Jurkat, Clone E6-1 (cell line): ENCODE measurements at regions not wholly inside any gene's neighbourhood (a gene's known extent, or its start where the extent isn't known, plus 50 kb on each side); places are given as distances from the start of the nearest gene placed in this dataset.
"Not testable (repeated sequence)": the region's sequence is repeated elsewhere in the genome, so short reads cannot be mapped to it uniquely, and the experiment has no call there.

ENCODE experiments used
- DNase-seq: peaks from one replicate; pipeline ENCODE4 v3.0.0-alpha.2; 2011; ENCODE audit warnings: low read depth, low spot score
- H3K4me3 ChIP-seq: 2 replicates; pipeline ENCODE4 v1.5.1; 2011; ENCODE audit warnings: mild to moderate bottlenecking, low read length, control low read depth, moderate library complexity

DNA sequence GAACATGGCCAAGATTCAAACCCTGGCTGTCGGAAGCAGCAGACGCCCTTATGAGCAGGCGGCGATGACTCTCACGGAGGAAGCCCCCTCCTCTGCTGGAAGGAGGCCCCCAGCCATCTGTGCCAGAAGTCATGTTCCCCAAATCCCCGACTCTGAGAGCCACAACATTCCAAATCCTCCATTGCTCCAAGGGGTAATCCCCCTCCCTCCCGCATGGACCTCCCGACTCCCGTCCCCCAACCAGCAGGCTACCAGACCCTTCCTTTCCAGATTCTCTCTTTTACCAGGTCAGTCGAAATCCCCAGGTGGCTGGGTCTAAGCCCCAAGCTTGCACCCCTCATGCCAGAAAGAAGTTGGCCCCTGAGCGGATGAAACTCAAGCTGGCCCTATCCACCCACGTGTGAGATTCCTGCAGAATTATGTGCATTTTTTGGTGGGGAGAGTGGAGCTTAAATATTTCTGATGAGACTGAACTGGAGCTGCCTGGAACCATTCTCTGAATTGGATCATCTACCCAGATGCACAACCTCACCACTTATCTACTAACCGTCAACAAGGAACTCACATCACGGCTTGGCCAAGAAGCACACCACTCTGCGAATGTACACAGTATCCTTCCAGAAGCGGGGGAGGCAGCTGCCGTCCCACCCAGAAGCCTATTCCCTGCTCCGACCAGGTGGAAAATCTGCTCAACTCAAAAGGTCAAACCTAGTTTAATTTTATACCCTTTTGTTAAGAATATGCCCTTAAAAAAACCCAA is 283.5 kb downstream of the C16orf95 start:
- DNase-seq: no peak

DNA sequence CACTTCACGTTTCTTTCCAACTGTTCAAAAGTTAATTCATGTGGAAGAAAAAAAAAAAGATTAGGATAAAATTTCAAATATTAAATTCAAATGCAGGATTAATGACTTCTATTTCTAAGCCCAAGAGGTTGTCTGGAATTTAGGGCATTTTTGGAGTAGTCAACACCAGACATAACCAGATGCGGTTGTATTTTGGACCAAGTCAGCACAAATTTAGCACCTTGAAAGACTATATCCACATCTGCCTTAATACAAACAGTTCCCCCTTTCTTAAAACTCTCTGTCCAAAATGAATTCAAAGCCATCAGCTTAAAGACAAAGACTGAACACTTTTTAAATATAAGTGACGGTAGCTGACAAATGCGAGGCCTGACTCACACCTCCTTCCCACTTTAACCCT is 282.9 kb downstream of the C16orf95 start:
- H3K4me3 ChIP-seq: no peak overlapping the region

More for the DNA sequence above, 283.5 kb downstream of the C16orf95 start:
- H3K4me3 ChIP-seq: no peak overlapping the region

DNA sequence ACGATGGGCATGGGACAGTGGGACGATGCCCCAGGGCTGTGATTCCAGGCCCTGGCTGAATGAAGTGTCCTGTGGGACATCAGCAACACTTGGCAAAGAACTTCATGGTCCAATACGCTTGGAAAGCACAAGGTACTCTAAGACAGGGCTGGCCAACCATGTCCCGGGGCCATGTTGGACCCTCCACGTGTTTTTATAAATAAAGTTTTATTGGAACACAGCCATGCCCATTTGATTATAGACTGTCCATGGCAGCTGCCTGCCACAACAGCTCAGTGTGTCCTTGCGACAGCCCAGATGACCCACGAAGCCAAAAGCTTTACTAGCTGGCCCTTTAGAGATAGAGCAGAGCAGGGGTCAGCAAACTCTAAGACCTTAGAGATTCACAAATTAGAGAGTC is 282.1 kb downstream of the C16orf95 start:
- no peak for DNase-seq
- H3K4me3 ChIP-seq: no peak overlapping the region

More for the DNA sequence above, 282.9 kb downstream of the C16orf95 start:
- no peak for DNase-seq

DNA sequence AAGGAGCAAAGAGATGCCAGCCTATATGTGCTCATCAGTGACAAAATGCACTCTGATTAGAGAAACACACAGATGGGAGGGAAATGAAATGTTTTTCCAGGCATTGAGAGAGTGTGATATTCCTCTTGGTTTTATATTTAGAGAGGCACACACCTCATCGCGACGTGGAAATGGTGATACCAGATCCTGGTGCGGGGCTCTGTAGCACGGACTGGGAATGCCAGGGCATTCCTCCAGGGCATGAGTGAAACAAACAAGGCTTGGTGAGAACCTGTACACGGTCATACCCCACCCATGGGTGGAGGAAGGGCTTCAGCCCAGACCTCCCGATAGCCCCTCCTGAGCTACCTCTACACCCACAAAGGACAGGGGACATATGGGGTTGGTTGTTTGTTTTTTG is 280.2 kb downstream of the C16orf95 start:
- H3K4me3 ChIP-seq: no peak overlapping the region
- no peak for DNase-seq

DNA sequence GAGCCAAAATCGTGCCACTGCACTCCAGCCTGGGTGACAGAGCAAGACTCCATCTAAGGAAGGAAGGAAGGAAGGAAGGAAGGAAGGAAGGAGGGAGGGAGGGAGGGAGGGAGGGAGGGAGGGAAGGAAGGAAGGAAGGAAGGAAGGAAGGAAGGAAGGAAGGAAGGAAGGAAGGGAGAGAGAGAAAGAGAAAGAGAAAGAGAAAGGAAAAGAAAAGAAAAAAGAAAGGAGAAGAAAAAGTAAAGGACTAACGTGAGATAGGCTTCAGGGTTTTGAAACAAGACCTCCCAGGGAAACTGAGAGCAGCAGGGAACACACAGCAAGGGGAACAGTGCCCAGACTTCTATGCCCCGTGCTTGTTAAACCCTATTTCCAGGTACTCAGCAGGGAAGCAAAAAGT is 278.7 kb downstream of the C16orf95 start:
- not testable (repeated sequence) for DNase-seq, H3K4me3 ChIP-seq

DNA sequence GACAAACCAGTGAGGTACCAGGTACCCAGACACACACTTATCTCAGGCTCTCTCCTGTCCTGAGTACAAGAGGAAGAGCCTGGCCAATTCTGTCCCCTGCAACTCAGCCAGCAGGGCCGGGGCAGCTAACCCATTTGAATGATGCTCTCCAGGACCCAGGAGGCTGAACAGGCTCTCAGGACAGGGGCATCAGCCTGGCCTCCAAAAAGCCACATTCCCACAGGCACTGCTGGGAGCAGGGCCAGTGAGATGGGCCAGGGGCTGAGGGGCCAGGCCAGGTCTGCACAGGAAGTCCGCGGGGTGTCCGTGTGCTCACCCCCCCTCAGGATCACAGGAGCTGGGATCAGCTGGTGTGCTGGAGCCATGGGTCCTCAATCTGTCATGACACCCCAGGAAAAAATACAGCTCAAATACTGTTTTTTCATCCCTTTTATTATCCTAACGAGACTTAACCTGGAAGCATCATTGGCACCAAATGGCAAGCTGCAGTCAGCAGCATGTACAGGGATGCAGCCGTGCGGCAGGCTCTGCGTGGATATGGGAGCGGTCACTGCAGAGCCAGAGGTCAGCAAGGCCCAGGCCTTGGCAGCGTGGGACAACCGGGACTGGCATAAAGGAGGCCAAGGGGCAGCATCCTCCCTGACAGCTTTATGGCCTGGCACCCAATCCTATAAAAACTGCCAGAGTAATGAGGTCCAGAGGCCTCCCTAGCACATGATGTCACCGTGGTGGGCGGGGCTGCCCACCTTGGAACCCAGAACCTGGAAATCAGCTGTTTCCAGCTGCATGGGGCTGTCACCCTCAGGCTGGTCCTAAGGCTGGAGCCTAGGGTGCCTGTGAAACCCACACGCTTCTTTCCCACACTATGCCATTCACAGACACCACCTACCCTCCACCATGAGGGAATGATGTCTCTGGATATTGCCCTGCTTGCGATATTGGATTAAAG is 276.7 kb downstream of the C16orf95 start:
- DNase-seq: no peak
- H3K4me3 ChIP-seq: no peak overlapping the region

DNA sequence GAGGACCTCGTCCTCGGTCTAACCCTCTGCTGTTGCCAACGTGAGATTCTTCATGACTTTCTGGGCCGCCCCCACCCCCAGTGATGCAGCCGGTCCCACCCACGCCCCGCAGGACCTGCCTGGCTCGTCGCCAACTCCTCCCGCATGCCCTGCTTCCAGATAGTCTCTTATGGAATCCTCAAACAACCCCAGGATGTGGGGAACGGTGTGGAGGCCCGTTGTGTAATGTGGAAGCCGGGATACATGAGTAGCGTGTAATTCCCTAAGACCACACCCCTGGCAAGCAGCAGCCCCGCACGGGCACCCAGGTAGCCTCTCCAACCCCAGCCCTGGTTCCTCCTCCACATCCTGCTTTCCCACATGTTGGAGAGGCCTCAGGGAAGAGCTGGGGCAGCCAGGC is 275.9 kb downstream of the C16orf95 start:
- H3K4me3 ChIP-seq: no peak overlapping the region
- no peak for DNase-seq

DNA sequence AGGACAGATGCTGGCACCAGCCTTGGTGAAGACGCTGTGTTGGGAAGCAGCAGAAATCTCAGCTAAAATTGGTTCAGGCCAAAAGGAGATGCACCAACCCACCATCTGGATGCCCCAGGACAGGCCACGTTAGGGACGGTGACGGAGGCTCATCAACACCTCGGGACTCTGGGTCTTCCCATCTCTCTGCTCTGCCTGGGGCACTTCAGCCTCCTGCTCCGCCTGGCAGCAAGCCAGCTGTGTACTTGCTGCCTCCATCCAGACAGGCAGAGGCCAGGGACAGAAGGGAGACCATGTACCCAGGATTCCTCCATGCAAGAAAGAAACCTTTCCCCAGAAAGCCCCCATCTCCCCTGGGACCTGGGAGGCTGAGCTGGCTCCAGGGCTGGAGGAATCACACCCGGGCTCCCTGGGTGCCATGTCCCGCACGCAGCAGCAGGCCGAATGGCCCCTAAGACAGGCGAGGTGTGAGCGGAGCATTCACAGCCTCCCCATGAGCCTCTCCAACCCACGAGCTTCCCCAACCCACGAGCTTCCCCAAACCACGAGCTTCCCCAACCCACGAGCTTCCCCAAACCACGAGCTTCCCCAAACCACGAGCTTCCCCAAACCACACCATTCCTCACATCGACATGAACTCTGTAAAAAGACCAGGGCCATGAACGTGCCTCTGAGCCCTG is 274.5 kb downstream of the C16orf95 start:
- H3K4me3 ChIP-seq: no peak overlapping the region
- no peak for DNase-seq

DNA sequence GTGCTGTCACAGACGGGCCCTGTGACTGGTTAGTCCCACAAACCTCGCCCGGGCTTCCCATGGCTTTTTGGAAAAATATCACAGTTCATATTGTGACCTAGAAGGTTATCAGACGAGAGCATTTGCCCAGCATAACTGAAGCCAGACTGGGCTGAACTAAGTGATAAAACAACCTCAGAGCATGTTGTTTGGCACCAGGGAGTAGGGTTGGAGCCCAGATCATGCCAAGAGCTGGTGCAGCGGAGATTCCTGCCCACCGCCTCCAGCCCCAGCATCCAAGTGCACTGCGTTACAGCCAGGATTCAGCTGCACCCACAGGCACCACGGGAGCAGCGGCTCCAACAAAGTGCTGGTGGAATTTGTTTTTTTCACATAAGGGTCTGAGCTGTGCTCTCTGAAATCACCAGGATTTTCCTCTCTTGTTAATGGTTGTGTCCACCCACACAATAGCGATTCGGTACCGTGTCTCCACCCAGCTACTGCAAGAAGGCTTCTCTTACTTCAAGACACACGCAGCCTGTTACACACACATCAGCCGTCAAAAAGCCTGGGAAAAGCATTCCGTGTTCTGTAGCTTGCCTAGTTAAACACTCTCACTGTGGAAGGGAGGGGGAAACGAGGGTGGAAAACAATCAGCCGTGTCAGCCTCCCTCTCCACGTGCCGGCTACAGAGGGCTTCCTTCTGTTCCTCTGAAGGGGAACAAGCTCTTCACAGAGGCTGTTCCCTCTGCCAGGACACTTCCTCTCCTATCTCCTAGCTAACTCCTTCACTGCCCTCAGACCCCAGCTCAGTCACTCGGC is 273.8 kb downstream of the C16orf95 start:
- no peak for DNase-seq

DNA sequence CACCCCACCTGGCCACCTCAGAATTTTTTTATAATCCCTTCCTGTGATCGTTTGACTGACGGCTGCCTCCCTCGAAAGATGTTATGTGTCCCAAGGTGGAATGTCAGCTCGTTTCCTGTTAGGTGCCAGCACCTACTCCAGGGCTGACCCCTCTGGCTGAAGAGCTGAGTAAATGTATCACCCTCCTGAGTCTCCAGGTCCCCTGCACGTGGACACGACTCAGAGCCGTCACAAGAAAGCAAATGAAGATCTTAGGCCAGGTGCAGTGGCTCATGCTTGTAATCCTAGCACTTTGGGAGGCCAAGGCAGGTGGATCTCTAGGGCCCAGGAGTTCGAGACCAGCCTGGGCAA is 273.2 kb downstream of the C16orf95 start:
- H3K4me3 ChIP-seq: no peak overlapping the region
- DNase-seq: no peak

More for the DNA sequence above, 273.8 kb downstream of the C16orf95 start:
- no peak overlapping the region for H3K4me3 ChIP-seq

DNA sequence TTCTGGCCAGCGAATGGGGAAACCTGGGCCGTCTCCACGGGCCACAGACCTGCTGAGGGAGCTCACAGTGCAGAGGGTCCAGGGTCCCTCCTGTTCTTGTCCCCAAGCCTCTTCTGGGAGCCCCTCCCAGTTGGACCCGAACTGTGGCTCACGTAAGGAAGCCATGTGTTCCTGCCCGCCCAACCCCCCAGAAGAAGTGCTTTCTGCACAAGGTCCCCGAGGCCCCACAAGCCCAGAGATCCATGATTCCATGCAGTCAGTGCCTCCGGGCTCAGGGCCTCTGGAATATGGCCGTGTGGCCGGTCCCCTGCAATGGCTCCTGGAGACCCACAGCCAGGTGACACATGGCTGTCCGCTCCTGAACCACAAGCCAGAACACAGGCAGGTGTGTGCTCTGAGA is 272.4 kb downstream of the C16orf95 start:
- no peak for DNase-seq

DNA sequence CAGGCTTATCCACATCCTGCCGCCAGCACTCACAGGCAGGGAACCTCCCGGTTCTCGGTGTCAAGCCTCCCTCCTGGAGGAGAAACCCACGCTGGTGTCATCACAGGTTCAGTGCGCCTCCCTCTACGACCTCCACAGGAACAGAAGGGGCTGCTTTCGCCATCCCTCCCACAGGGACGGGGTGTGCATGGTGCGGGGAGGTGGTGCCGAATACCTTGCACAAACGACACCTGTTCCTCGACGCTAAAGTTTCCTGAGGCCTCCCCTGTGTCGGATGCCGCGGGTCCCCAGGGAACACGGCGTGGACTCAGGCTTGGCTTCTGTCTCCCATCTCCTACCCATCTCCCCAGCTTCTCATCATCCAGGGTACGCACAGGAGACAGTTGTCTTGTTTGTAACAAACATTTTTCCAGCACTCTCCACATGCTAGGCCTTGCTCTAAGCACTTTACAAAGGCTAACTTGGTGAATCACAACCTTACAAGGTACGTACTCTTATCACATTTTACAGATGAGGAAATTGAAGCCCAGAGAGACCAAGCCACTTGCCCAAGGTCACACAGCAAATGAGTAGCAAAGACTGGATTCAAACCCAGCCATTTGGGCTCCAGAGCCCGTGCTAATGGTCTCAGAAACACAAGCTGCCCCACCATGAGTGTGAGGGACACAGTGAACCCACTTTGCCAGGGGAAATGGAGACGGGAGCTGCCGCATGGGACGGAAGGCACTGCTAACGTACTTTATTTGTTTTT is 271.6 kb downstream of the C16orf95 start:
- DNase-seq: no peak
- H3K4me3 ChIP-seq: no peak overlapping the region

More for the DNA sequence above, 272.4 kb downstream of the C16orf95 start:
- H3K4me3 ChIP-seq: no peak overlapping the region

DNA sequence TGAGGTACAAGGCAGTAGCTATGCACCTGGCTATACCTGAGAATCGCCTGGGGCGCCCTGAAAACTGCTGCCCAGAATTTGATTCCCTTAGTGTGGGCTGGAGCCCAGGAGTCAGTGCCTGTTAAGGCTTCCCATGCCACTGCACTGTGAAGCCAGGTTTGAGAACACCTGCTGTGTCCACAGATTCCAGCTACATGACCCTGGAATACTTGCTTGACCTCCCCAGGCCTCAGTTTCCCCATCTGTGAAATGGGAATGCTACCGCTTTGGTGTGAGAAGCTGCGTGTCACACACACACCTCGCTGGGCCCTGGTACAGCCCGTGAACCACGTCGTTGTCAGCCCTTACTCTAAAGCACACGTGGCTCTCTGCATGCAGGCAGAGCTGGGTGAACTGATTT is 271.0 kb downstream of the C16orf95 start:
- H3K4me3 ChIP-seq: no peak overlapping the region
- no peak for DNase-seq

DNA sequence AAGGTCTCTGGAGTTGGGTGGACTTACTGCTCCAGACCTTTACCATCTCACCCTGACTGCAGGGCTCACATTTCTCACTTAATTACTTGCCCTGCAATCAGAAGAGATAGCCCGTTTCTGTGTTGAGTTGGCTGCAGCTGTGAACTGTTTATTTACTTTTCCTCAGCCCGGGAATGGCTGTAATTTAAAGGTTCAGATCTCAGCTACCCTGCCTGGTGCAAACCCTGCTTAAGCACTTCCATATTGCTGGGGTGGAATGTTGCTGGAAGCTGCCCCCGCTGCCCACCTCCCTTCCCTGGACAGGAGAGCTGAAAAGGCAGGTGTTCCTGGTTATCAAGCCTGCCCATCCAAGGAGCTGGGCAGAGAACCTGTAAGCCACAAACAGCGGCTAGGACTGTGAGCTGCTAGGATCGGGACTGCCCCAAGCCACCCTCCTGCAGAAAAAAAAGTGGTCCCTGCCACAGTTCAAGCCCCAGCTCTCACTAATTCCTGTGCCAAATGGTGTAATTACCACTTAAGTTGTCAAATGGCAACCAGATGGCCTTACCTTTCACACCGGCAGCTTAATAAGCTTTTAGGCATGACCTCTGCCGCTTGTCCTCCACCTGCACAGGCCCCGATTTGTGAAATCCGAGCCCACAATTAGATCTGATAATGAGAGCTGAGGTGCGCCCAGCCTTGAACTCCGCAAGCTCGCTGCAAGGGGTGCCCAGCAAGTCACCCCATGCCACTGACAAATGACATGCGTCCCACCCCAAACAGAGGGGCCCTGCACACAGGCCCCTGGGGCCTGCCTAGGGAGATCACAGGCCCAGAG is 269.8 kb downstream of the C16orf95 start:
- H3K4me3 ChIP-seq: no peak overlapping the region
- no peak for DNase-seq

DNA sequence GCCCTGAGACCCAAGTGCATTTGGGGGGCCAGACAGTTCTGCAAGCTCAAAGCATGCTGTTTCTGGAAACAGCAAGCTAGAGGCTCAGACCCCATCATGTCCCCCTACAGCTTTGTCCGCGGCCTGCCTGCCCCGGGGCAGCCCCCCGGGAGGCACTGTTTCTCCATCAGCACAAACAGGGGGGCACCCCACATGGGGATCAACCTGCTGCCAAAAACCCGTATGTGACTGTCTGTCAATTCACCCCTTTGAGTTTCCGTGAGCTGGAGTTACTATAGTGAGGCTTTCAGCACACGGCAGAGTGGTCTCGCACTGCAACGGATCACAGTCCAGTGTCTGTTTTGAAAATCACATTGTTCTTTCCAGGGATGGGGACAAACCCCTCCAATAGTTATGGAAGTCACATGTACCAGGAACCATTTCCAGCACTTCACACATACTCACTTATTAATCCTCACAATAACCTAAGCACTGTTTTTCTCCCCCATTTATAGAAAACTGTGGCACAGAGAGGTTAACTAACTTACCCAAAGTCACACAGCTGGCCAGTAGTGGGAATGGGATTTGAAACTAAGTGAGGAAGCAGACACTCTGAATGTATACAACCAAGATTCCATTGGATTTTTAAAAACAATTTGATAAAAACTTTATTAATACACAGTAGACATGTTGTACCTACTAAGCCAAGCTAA is 269.0 kb downstream of the C16orf95 start:
- H3K4me3 ChIP-seq: no peak overlapping the region
- DNase-seq: no peak

DNA sequence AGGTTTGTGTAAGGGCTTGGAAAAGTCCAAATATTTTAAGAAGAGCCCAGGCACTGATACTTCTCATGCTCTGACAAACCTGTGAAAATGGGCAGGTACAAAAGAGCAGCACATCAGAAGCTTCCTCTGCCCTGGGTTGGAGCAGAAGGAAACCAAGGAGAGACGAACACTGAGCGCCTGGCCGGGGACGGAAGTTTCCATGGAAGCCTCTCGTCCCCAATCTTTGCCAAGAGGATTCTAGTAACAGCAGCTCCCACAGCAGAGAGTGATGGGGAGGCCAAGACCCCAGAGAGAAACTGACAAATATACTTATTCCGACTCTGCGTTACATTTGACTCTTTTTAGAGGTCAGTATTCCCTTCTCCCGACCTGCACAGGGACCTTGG is 268.5 kb downstream of the C16orf95 start:
- DNase-seq: no peak
- no peak overlapping the region for H3K4me3 ChIP-seq

DNA sequence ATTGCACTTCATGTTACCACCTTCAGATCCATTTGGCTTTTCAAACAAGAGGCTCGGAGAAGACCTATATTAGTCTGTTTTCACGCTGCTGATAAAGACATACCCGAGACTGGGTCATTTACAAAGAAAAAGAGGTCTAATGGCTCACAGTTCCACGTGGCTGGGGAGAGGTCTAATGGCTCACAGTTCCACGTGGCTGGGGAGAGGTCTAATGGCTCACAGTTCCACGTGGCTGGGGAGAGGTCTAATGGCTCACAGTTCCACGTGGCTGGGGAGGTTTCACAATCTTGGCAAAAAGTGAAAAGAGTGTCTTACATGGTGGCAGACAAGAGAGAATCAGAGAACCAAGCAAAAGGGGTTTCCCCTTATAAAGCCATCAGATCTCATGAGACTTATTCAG is 268.0 kb downstream of the C16orf95 start:
- not testable (repeated sequence) for DNase-seq, H3K4me3 ChIP-seq
